Loucy (cell line): ENCODE measurements at regions not wholly inside any gene's neighbourhood (a gene's known extent, or its start where the extent isn't known, plus 50 kb on each side); places are given as distances from the start of the nearest gene placed in this dataset.

Source experiments
- EZH2phosphoT487 ChIP-seq: fragments of 200-600 bp; IDR thresholded peaks from 2 replicates; pipeline ENCODE4 v1.6.1; 2018; ENCODE audit warnings: antibody characterized with exemption, mild to moderate bottlenecking, moderate library complexity, borderline replicate concordance
- TF ChIP-seq, protein P1 (sequence below): fragments of 200-600 bp; sonication (generic); conservative IDR thresholded peaks from 2 replicates; pipeline ENCODE4 v1.5.1; 2014; ENCODE audit warnings: mild to moderate bottlenecking, antibody characterized with exemption, low read length

DNA sequence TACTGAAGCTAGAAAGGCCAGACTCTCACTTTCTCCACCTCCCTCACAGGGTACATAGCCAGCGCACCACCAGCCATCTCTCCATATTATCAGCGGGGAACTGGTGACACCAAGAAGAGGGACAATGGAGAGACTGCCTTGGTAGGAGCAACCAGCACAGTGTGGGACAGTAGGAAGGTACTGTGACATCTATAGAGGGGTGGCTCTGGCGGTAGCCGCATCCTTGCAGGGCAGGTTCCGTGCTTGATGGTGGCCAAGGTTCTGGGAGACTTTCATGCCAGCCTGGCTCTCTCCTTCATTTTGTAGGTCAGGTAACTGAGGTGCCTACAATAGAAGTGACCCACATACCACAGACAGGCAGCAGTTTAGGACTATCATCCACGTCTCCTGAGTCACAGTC is 65.5 kb upstream of the SMIM23 start:
- TF ChIP-seq, protein P1, sequence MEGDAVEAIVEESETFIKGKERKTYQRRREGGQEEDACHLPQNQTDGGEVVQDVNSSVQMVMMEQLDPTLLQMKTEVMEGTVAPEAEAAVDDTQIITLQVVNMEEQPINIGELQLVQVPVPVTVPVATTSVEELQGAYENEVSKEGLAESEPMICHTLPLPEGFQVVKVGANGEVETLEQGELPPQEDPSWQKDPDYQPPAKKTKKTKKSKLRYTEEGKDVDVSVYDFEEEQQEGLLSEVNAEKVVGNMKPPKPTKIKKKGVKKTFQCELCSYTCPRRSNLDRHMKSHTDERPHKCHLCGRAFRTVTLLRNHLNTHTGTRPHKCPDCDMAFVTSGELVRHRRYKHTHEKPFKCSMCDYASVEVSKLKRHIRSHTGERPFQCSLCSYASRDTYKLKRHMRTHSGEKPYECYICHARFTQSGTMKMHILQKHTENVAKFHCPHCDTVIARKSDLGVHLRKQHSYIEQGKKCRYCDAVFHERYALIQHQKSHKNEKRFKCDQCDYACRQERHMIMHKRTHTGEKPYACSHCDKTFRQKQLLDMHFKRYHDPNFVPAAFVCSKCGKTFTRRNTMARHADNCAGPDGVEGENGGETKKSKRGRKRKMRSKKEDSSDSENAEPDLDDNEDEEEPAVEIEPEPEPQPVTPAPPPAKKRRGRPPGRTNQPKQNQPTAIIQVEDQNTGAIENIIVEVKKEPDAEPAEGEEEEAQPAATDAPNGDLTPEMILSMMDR: no peak
- no peak for TF ChIP-seq EZH2phosphoT487
